HepG2 (cell line): ENCODE measurements at regions not wholly inside any gene's neighbourhood (a gene's known extent, or its start where the extent isn't known, plus 50 kb on each side); places are given as distances from the start of the nearest gene placed in this dataset.

Source experiments
- ATAC-seq: fragments of 200-7000 bp; cut with Tn5 transposase; 3 replicates; pipeline ENCODE4 v1.9.1; 2020; ENCODE audit warnings: mild to moderate bottlenecking, moderate library complexity
- BruUV-seq: library from RNA; stranded (reverse); fragments of 400-500 nt; replicated peaks from 2 replicates; lab custom pipeline; 2021; lab: Mats Ljungman, UMichigan
- CTCF ChIA-PET: fragments of 300-600 bp; formaldehyde crosslinking; extraction: SDS; loops from one replicate; lab custom pipeline; 2021; ENCODE audit warnings: low total read pairs, inconsistent platforms, low intra/inter-chr PET ratio; lab: Yijun Ruan, JAX
- POLR2A ChIA-PET: fragments of 350-600 bp; sonication (Branson Sonifier 250); formaldehyde crosslinking; loops from one replicate; lab custom pipeline; 2020; ENCODE audit warnings: antibody characterized with exemption, inconsistent platforms; lab: Yijun Ruan, JAX
- DNase-seq: peaks from one replicate; pipeline ENCODE4 v3.0.0-alpha.2; 2015; ENCODE audit warnings: low spot score
- FAIRE-seq: peaks from 3 replicates; lab custom pipeline; 2011; peaks lifted over from hg19 to GRCh38; lab: Jason Lieb, UNC
- H2AFZ ChIP-seq: one replicate; pipeline ENCODE4 v1.6.1; 2011; ENCODE audit warnings: low read length, inconsistent platforms
- H3K27ac ChIP-seq: fragments of 300-600 bp; 3 replicates; pipeline ENCODE4 v1.8.0; 2011; ENCODE audit warnings: mixed run types, mild to moderate bottlenecking, mixed read lengths, low read length, inconsistent platforms; ENCODE audit not compliant: insufficient read depth; ENCODE audit errors: extremely low read length
- H3K27me3 ChIP-seq, 2 experiments: fragments of 200-600 bp in 1 of 2; 2 replicates in 1 of 2; 3 replicates in 1 of 2; pipeline versions ENCODE4 v1.6.0 to v1.8.0; 2011; ENCODE audit warnings: low read length in 2 of 2, mild to moderate bottlenecking in 2 of 2, moderate library complexity in 2 of 2, inconsistent platforms in 1 of 2; ENCODE audit not compliant: insufficient read depth in 2 of 2, control insufficient read depth in 1 of 2
- H3K36me3 ChIP-seq, 2 experiments: fragments of 200-600 bp in 1 of 2; replicated peaks in 1 of 2; 2 replicates in 1 of 2; 3 replicates in 1 of 2; pipeline versions ENCODE4 v1.5.1 to v1.8.0; 2011; ENCODE audit warnings: low read length in 2 of 2, inconsistent platforms in 1 of 2; ENCODE audit not compliant: insufficient read depth in 2 of 2, control insufficient read depth in 1 of 2
- H3K4me1 ChIP-seq: 2 replicates; pipeline ENCODE4 v1.5.1; 2012; ENCODE audit warnings: low read length, inconsistent platforms; ENCODE audit not compliant: insufficient read depth
- H3K4me2 ChIP-seq: 2 replicates; pipeline ENCODE4 v1.6.0; 2011; ENCODE audit warnings: low read depth, low read length, inconsistent platforms
- H3K4me3 ChIP-seq, 3 experiments: fragments of 200-600 bp in 1 of 3; sonication (generic), shearing (Covaris generic) in 1 of 3; replicated peaks in 1 of 3; 2 replicates each; pipeline ENCODE4 v1.5.1; 2011 to 2016; ENCODE audit warnings: low read length in 3 of 3, inconsistent platforms in 2 of 3, low read depth in 2 of 3, mild to moderate bottlenecking in 2 of 3, control low read depth in 1 of 3, mixed read lengths in 1 of 3; ENCODE audit not compliant: insufficient read depth in 1 of 3
- H3K79me2 ChIP-seq: one replicate; pipeline ENCODE4 v1.6.1; 2011; ENCODE audit warnings: low read length, inconsistent platforms; ENCODE audit not compliant: insufficient read depth
- H3K9ac ChIP-seq: 2 replicates; pipeline ENCODE4 v1.6.0; 2011; ENCODE audit warnings: mild to moderate bottlenecking, low read depth, low read length, inconsistent platforms; ENCODE audit not compliant: insufficient read depth
- H3K9me3 ChIP-seq: 2 replicates; pipeline ENCODE4 v1.5.1; 2012; ENCODE audit warnings: mild to moderate bottlenecking, low read length
- H4K20me1 ChIP-seq: 2 replicates; pipeline ENCODE4 v1.6.0; 2011; ENCODE audit warnings: inconsistent platforms, mild to moderate bottlenecking, low read length, moderate library complexity; ENCODE audit not compliant: insufficient read depth
- ARNTL ChIP-seq: sonication (generic); formaldehyde crosslinking; IDR thresholded peaks from 2 replicates; pipeline ENCODE4 v1.4.0; 2020; ENCODE audit warnings: mild to moderate bottlenecking, missing genetic modification reagents
- NAIF1 ChIP-seq: sonication (generic); formaldehyde crosslinking; IDR thresholded peaks from 2 replicates; pipeline ENCODE4 v1.5.0; 2020; ENCODE audit warnings: mild to moderate bottlenecking, missing genetic modification reagents, borderline replicate concordance
- RORA ChIP-seq: sonication (generic); formaldehyde crosslinking; IDR thresholded peaks from 2 replicates; pipeline ENCODE4 v1.5.0; 2020; ENCODE audit warnings: mild to moderate bottlenecking, missing genetic modification reagents, moderate library complexity
- SMARCC2 ChIP-seq: fragments of 450-650 bp; IDR thresholded peaks from 2 replicates; pipeline ENCODE4 v1.6.1; 2017; ENCODE audit warnings: antibody characterized with exemption, mild to moderate bottlenecking
- SNAI1 ChIP-seq: sonication (generic); formaldehyde crosslinking; IDR thresholded peaks from 2 replicates; pipeline ENCODE4 v1.5.0; 2020; ENCODE audit warnings: mild to moderate bottlenecking, missing genetic modification reagents, borderline replicate concordance
- ZBTB42 ChIP-seq: sonication (generic); formaldehyde crosslinking; IDR thresholded peaks from 2 replicates; pipeline ENCODE4 v1.5.0; 2020; ENCODE audit warnings: mild to moderate bottlenecking, missing genetic modification reagents
- ZNF264 ChIP-seq: sonication (generic); formaldehyde crosslinking; IDR thresholded peaks from 2 replicates; pipeline ENCODE4 v1.4.0; 2020; ENCODE audit warnings: missing genetic modification reagents
- ZNF484 ChIP-seq: sonication (generic); formaldehyde crosslinking; IDR thresholded peaks from 2 replicates; pipeline ENCODE4 v1.5.1; 2020; ENCODE audit warnings: mild to moderate bottlenecking, low read depth, missing genetic modification reagents, borderline replicate concordance
- ZNF674 ChIP-seq: sonication (generic); formaldehyde crosslinking; IDR thresholded peaks from 2 replicates; pipeline ENCODE4 v1.5.0; 2020; ENCODE audit warnings: low read depth, mild to moderate bottlenecking, missing genetic modification reagents
- ZNF777 ChIP-seq: sonication (generic); formaldehyde crosslinking; IDR thresholded peaks from 2 replicates; pipeline ENCODE4 v1.4.0; 2020; ENCODE audit warnings: missing genetic modification reagents
- WGBS: methylation state at CpG from one replicate; pipeline ENCODE4 v1.1.6; 2017; ENCODE audit warnings: low lambda C conversion rate; 5-methylcytosine and 5-hydroxymethylcytosine counted together
- in situ Hi-C: cut with HindIII; loops from 2 replicates; pipeline ENCODE4 v1.10.0; 2017; ENCODE audit warnings: low pct_unique_long_range_greater_than_20kb; ENCODE audit not compliant: extremely low pct_ligation_motif_present
- intact Hi-C: fragments of 100-400 bp; cut with micrococcal nuclease; formaldehyde crosslinking; loops from one replicate; pipeline ENCODE4 v1.10.0; 2022; ENCODE audit not compliant: unreplicated experiment
- TF ChIP-seq, protein P1 (sequence below): sonication (generic); formaldehyde crosslinking; IDR thresholded peaks from 2 replicates; pipeline ENCODE4 v1.5.1; 2020; ENCODE audit warnings: missing genetic modification reagents, mild to moderate bottlenecking, borderline replicate concordance

DNA sequence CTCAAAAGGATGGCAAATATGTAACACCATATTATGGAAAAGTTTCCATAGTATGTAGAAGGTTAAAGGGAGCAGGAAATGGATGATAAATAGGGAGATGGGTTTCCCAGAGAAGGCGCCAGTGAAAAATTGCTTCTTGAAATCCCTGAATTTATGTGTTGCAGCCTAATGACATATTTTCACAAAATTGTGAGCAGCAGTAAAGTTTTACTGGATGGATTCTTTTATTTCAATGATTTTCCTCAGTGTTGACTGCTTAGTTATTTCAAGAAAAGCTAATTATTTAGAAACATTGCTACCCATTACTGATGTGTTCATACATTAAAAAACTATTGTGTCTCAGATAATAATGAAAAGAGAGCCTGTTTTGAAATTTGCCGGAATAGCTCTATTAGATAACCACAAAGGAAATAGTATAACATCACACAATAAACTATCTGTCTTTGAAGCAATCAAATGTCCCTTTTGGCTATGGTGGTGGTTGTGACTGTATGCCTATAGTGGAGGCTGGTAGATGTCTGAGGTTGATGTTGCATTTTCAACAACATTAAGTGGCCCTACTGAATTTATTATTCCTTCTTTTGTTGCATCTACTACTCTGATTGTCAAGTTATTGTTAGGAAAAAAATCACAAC lies 169.9 kb upstream of the HAND2 start:
- H3K9ac ChIP-seq = no peak overlapping the region
- H3K36me3 ChIP-seq = no peaks in the 10 kb centered on the region
- no peak overlapping the region for H3K4me2 ChIP-seq
- no peak overlapping the region for H3K27ac ChIP-seq
- no peaks in the 10 kb centered on the region for H3K9me3 ChIP-seq
- DNase-seq (no peak), FAIRE-seq (no peak)
- TF ChIP-seq SMARCC2 (no peak), ZBTB42 (CRISPR knock-in tag) (no peak), ZNF264 (CRISPR knock-in tag) (no peak), ARNTL (CRISPR knock-in tag) (no peak), RORA (CRISPR knock-in tag) (no peak), ZNF484 (CRISPR knock-in tag) (no peak), NAIF1 (no peak), ZNF777 (CRISPR knock-in tag) (no peak), SNAI1 (CRISPR knock-in tag) (no peak), ZNF674 (no peak)
- TF ChIP-seq, protein P1, sequence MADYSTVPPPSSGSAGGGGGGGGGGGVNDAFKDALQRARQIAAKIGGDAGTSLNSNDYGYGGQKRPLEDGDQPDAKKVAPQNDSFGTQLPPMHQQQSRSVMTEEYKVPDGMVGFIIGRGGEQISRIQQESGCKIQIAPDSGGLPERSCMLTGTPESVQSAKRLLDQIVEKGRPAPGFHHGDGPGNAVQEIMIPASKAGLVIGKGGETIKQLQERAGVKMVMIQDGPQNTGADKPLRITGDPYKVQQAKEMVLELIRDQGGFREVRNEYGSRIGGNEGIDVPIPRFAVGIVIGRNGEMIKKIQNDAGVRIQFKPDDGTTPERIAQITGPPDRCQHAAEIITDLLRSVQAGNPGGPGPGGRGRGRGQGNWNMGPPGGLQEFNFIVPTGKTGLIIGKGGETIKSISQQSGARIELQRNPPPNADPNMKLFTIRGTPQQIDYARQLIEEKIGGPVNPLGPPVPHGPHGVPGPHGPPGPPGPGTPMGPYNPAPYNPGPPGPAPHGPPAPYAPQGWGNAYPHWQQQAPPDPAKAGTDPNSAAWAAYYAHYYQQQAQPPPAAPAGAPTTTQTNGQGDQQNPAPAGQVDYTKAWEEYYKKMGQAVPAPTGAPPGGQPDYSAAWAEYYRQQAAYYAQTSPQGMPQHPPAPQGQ (CRISPR knock-in tag) = no peak
- TF ChIP-seq, all 625 proteins: peak for 0
- H3K4me1 ChIP-seq = no peaks in the 10 kb centered on the region
- no peaks in the 10 kb centered on the region for H4K20me1 ChIP-seq
- no peak overlapping the region for H3K4me3 ChIP-seq
- CTCF ChIA-PET = no interaction called here
- H3K27me3 ChIP-seq = no peaks in the 10 kb centered on the region
- H3K79me2 ChIP-seq = no peaks in the 10 kb centered on the region
- in situ Hi-C loops (no loop called here), intact Hi-C loops (no loop called here)
- BruUV-seq = no TSS peak
- WGBS = 2% methylated on average over 2 of the region's 2 CpGs
- POLR2A ChIA-PET = no interaction called here
- ATAC-seq = no peak
- H2AFZ ChIP-seq = no peak overlapping the region
